HG02943 (cell line): ENCODE measurements at regions not wholly inside any gene's neighbourhood (a gene's known extent, or its start where the extent isn't known, plus 50 kb on each side); places are given as distances from the start of the nearest gene placed in this dataset.
"Not testable (repeated sequence)": the region's sequence is repeated elsewhere in the genome, so short reads cannot be mapped to it uniquely, and the experiment has no call there.

Experiments
- ATAC-seq: cut with Tn5 transposase; IDR thresholded peaks from one replicate; pipeline ENCODE4 v1.9.1; 2021; ENCODE audit warnings: mild to moderate bottlenecking, low read depth, moderate library complexity; ENCODE audit not compliant: unreplicated experiment

DNA sequence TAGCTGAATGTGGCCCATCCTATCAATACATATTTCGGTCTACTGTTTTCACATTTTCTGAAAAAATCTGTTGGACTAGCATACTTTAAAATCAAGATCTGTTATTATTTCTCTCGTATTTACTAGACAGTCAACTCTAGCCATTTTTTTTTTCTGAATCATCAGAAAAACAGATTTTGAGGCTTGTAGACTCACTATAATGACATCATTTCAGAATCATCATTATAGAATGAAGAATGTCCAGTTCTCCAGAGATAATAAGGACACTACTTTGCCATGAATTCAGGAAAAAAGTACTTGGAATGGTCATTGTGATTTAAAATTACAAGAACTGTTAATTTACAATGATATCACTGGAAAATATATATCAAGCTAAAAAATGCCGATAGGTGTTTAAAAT is 589.8 kb downstream of the KCNH5 start:
- no peak for ATAC-seq

- no peak for ATAC-seq
Measured at GRCh38 chr14:62462988-62463387, 582.3 kb downstream of the KCNH5 start.

DNA sequence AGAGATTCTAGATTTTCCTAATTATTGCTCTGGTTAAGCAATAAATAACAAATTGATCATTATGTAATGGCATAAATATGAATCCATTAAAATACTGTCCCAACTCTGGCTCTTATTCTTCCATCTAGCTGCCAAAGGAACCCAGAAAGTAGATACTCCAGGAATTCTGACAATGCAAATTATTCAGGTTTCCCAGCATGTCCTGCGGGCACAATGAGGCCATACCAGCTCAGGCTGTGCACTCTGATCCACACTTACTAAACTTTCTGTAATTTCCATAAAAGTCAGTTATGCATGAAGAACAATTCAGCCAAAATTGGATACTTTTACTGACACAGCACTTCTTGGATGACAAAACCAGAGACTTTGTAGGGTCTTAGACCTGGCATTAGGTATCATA is 576.3 kb downstream of the KCNH5 start:
- no peak for ATAC-seq

DNA sequence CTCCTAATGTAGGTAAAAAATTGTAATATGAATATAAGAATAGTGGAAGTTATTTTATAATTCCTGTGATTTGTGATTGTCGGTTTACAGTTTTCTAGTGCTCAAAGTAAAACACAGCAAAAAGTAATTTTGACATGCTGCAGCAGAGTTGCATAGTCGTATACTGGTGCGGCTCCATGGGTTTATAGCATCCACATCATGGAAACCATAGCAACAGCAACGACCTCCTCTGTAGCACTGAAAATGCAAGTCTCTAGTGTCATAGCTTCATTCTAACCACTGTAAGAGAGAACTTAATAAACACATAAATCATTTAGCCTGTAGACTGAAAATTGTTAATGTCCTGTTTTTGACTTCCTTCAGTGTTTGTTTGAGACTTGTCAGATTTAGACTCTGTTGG is 574.3 kb downstream of the KCNH5 start:
- ATAC-seq, result no peak

GRCh38 chr14:62491146-62491545 is 554.1 kb downstream of the KCNH5 start:
- no peak for ATAC-seq

DNA sequence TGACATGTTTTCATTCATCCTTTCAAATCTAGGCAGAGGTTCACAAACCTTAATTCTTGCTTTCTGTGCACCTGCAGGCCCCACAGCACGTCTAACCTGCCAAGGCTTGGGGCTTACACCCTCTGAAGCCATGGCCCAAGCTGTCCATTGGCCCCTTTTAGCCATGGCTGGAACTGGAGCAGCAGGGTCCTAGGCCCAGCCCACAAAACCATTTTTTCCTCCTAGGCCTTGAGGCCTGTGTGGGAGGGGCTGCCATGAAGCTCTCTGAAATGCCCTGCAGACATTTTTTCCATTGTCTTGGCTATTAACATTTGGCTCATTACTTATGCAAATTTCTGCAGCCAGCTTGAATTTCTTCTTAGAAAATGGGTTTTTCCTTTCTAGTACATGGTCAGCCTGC is 547.5 kb downstream of the KCNH5 start:
- no peak for ATAC-seq

DNA sequence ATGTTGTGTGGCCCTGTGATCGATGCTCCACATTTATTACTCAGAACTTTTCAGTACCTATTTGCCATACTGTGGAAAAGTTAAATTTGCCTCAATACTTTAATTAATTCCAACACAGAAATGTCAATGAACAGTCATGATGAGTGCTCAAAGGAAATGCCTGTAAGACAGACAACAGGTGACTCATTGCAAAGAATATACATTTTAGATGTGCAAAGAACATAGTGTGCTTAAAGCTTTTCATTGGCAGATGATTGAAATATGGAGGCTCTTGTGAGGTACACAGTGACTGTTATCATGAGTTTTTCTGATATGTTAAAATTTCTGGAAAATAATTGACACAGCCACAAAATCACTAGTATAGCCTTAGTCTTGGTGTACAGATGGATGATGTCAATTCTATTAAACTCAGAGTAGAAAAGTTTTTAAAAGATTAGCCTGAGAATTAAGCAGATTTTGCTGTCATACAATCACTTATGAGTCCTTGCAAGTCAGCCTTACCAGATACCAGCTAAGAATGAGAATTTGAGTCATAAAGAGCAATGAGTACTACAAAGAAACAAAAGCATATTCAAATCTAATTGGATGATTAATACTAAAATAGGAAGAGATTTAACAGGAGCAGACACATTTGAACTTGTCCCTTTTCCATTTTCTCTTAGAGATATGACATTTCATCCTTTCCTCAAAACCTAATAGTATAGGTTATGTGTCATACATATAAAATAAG is 544.1 kb downstream of the KCNH5 start:
- no peak for ATAC-seq

DNA sequence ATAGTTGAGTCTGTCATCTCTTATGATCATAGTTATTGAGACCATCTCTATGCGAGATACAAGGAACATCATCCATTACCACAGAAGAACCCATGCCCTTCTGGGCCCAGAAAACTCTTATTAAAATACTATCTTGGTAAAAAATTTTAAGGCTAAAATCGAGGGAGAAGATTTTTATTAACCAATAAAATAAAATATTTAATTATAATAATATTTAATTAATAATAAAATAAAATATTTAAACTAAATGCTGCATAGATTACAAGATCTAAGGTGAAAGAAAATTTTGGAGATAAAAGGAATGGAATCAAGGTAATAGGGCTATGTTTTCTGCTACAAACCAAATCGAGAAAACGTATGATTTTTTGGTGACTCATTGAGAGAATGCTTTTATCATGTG is 540.2 kb downstream of the KCNH5 start:
- no peak for ATAC-seq

- not testable (repeated sequence) for ATAC-seq
Measured at GRCh38 chr14:62521309-62521708, 523.9 kb downstream of the KCNH5 start.

GRCh38 chr14:62528296-62528695 is 517.0 kb downstream of the KCNH5 start:
- ATAC-seq, result no peak

DNA sequence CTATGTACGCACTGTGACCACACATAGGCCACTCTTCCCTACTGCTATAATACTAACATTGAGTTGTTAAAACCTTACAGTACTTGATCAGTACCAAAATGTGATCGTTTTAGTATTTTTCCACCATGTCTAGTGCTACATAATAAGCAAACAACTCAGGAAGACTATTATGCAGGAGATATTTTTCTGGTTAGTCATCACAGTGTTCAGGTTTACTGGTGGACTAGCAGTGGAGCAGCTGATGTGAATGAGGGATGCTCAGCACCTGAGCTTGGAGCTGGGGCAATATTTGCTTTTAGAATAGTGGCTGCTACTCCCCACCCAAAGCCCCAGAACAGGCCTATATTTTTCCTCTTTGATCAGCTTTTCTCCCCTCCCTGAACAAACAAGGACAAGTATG is 513.1 kb downstream of the KCNH5 start:
- no peak for ATAC-seq

DNA sequence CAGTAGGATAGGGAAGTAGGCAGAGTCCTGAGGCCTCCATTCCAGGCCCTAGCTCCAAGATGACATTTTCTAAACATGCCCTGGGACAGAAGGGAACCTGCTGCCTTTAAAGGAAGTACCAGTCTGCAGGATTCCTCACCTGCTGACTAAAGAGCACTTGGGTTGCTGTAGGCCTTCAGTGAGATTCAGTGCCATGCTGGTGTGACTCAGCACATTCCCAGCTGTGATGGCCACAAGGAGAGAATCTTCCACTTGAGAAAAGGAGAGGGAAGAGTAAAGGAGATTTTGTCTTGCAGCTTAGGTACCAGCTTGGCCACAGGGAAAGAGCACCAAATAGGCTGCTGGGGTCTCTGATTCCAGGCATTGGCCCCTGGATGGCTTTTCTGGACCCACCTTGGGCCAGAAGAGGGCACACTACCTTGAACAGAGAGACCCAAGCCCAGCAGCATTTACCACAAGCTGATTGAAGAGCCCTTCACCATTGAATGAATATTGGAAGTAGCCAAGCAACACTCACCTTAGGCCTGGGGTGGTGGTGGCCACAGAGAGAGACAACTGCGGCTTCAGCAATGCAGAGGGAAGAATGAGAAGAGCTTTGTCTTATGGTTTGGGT is 498.3 kb downstream of the KCNH5 start:
- no peak for ATAC-seq

DNA sequence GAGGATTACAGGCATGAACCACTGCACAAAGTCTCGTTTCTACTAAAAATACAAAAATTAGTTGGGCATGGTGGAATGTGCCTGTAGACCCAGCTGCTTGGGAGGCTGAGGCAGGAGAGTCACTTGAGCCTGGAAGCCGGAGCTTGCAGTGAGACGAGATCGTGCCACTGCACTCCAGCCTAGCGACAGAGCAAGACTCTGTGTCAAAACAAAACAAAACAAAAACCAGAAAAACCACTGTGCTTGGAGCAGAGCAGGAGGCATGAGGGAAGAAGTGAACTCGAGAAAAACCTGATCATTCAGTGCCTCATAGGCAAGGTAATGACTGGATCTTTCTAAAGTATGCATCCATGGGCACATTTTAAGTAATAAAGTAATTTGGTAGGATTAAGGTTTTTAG is 487.8 kb downstream of the KCNH5 start:
- no peak for ATAC-seq

DNA sequence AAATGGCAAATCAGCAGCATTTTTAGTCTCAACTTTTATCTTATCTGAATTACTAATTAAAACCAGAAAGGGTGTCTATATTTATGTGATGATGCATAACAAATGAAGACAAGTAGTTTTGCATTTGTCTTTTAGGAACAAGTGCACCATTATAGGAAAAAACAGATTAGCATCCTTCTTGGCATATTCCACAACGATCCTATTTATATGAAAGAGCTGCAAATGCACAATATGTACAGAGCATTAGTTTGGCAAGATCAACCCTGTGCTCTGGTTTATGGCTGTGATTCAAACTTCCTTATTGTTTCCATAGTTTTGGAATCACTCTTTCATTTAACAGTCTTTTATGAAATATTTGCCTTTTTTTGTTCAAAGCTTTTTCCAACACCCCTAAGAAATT is 486.8 kb downstream of the KCNH5 start:
- ATAC-seq, result no peak

- ATAC-seq, result no peak
Measured at GRCh38 chr14:62585247-62585646, 460.0 kb downstream of the KCNH5 start.

GRCh38 chr14:62592877-62593276 is 452.4 kb downstream of the KCNH5 start:
- no peak for ATAC-seq

GRCh38 chr14:62597143-62597542 is 448.1 kb downstream of the KCNH5 start:
- ATAC-seq, result no peak

DNA sequence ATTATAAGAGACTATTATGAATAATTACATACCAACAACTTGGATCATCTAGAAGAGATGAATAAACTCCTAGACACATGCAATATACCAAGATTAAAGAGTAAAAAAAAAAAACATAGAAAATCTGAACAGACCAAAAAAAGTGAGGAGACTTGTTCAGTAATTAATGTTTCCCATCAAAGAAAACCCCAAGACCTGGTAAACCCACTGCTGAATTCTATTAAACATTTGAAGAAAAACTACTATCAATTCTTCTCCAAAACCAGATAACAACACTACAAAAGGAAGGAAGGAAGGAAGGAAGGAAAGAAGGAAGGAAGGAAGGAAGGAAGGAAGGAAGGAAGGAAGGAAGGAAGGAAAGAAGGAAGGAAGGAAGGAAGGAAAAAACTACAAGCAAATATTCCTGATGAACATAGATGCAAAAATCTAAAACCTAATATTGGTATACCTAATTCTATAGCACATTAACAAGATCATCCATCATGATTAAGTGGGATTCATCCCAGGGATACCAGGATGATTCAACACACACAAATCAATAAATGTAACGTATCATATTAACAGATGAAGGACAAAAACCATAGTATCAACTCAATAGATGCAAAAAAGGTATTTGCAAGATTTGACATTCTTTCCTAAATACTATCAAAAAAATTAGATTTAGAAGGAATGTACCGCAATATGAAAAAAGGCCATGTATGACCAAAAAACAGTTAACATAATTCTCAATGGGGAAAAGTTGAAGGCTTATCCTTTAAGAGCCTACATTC is 445.5 kb downstream of the KCNH5 start:
- no peak for ATAC-seq

DNA sequence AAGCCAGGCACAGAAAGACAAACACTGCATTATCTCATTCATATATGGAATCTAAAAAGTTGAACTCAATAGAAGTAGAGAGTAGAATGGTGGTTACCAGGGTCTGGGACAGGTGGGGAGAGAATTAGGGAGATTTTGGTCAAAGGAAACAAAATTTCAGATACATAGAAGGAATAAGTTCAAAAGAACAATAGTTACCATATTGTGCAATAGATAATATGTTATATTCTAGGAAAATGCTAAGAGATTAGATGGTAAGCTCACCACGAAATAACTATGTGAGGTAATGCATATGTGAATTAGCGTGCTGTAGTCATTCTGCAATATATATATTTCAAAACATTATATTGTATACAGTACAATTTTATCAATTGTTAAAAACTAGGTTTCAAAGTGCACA is 442.5 kb downstream of the KCNH5 start:
- ATAC-seq, result no peak

DNA sequence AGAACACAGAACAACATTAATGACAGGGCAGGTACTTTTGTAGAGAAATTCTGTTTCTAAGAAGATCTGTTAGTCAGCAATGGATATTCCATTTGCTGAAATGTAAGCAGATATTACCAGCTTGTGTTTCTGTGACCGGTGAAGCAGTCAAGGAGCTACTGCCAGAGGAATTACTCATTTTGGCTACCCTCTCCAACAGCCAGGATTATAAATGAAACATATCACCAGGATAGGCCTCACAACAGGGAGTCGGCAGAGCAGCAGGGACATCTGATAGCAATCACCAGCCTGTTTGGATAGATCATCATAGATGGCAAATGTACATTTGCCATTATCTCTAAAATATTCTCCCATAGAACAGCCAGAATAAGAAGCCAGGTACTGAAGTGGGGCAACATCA is 440.7 kb downstream of the KCNH5 start:
- ATAC-seq, result no peak

- no peak for ATAC-seq
Measured at GRCh38 chr14:62614122-62614521, 431.1 kb downstream of the KCNH5 start.

GRCh38 chr14:62616668-62617067 is 428.6 kb downstream of the KCNH5 start:
- no peak for ATAC-seq
